ENCODE measurements at regions not wholly inside any gene's neighbourhood (a gene's known extent, or its start where the extent isn't known, plus 50 kb on each side); places are given as distances from the start of the nearest gene placed in this dataset.

DNA sequence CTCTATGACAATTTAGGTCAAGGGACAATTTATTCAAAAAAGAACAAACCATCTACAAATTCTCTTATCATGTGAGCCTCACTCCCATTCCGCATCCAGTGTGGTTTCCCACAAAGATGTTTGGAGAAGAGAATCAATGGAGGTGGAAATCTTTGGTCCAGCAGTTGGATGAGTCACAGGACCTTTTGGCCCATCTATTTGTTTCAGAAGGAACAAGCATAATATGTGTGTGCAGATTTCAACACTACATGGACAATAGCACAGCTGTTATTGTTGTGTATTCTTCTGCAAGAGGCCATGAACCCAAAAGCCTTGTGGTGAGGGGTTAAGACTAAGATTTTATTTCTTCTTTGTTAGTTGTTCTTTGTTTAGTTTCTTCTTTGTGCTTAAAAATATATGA lies 61.6 kb downstream of the OR10A6 start:
- TF ChIP-seq CHD4 (IDR thresholded peaks at IDR 0.05) (no peak), POLR2A (IDR thresholded peaks at IDR 0.05; ENCODE audit: low read depth, low read length) (no peak), EZH2 (IDR thresholded peaks at IDR 0.05; ENCODE audit: borderline replicate concordance, control insufficient read depth, low read depth, low read length) (no peak), JUND (IDR thresholded peaks at IDR 0.05; ENCODE audit: low read depth, low read length) (no peak), ELK1 (IDR thresholded peaks at IDR 0.05; ENCODE audit: low read depth, low read length) (no peak)
- TF ChIP-seq, protein P1, sequence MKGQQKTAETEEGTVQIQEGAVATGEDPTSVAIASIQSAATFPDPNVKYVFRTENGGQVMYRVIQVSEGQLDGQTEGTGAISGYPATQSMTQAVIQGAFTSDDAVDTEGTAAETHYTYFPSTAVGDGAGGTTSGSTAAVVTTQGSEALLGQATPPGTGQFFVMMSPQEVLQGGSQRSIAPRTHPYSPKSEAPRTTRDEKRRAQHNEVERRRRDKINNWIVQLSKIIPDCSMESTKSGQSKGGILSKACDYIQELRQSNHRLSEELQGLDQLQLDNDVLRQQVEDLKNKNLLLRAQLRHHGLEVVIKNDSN (IDR thresholded peaks at IDR 0.05; ENCODE audit: borderline replicate concordance, extremely low read length, insufficient read depth, low read depth, low read length) = no peak
- TF ChIP-seq, protein P2, sequence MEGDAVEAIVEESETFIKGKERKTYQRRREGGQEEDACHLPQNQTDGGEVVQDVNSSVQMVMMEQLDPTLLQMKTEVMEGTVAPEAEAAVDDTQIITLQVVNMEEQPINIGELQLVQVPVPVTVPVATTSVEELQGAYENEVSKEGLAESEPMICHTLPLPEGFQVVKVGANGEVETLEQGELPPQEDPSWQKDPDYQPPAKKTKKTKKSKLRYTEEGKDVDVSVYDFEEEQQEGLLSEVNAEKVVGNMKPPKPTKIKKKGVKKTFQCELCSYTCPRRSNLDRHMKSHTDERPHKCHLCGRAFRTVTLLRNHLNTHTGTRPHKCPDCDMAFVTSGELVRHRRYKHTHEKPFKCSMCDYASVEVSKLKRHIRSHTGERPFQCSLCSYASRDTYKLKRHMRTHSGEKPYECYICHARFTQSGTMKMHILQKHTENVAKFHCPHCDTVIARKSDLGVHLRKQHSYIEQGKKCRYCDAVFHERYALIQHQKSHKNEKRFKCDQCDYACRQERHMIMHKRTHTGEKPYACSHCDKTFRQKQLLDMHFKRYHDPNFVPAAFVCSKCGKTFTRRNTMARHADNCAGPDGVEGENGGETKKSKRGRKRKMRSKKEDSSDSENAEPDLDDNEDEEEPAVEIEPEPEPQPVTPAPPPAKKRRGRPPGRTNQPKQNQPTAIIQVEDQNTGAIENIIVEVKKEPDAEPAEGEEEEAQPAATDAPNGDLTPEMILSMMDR (IDR thresholded peaks at IDR 0.05 in 2 of 3, conservative IDR thresholded peaks at IDR 0.05 in 1 of 3; ENCODE audit: control insufficient read depth in 2 of 3, extremely low read depth in 1 of 3, insufficient read depth in 1 of 3, low read depth in 3 of 3, low read length in 3 of 3) = no peak
